ENCODE measurements at regions not wholly inside any gene's neighbourhood (a gene's known extent, or its start where the extent isn't known, plus 50 kb on each side); places are given as distances from the start of the nearest gene placed in this dataset.

- no peak for DNase-seq
Measured at GRCh38 chr4:26020881-26021280, 106.9 kb downstream of the SMIM20 start.

DNA sequence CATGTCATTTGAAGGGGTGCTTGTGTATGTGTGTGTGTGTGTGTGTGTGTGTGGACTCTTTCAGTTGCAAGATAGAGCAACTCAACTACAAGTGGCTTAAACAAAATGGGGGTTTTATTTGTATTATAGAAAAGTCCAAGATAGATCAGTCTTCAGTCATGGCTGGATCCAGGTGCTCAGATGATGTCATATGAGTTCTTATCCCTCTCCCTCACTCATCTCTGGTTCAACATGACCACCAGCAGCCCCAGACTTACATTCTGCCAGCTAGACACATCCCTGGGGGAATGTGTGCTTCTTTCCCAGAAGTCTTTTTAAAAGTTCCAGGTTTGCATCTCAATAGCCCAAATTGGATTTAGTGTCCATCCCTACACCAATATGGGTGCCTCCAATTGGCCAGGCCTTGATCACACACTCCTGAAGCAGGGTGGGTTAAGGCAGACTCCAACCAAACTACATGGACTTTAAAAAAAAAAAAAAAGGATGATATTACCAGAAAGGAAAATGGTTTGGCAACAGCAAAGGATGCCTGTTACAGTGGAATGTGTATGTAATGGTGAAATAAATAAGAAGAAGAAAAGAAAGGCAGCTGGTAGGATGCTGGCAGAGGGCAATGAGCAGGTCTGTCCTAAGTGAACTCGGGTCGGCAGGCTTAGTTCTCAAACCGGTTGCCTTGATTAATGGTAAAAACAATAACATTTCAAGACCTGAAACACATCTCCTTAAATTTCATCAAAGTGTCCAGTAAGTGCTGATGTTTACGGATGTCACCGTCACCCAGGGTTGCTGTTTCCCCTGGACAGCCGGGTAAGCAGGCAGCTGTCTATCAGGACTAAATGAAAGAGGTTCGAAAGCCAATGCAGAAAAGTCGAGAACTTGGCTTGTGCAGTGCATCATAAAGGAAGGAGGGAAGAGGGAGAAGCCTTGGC is 107.7 kb downstream of the SMIM20 start:
- no peak for DNase-seq

GRCh38 chr4:26022346-26023202 is 108.6 kb downstream of the SMIM20 start:
- DNase-seq, result peak; percentile 52

DNA sequence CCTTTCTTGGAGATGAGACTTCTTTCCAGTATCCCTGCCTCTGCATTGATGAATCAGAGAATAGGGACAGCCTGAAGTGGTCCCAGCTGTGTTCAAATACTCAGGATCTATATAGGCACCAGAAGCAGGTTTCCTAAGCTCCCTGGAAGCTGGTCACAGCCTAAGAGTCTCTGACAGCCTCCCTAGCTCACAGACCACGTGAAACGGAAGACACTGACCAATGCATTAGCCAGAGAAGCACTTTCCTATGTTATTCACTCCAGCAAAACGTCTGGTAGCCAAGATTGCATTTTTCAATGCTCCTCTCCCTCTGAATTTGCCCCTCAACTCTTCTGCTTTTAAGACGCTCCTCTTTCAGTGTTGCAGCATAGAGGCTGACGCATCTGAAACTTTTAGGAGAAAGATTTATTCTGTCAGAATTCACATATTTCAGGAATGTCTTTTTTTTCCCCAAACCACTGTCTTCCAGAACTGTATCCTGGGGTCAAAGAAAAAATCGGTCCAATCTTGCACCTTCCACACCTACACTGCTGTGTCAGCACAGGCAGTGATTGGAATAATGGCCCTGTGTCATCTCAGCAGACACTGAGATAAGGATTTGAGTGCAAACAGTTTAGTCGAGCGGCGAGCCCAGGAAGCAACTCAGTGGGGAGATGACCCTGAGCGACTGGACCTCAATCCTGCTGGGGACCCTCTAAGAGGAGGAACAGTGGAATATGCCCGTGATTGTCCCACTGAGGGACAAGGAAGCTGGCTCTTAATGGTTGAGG is 109.4 kb downstream of the SMIM20 start:
- no peak for DNase-seq

DNA sequence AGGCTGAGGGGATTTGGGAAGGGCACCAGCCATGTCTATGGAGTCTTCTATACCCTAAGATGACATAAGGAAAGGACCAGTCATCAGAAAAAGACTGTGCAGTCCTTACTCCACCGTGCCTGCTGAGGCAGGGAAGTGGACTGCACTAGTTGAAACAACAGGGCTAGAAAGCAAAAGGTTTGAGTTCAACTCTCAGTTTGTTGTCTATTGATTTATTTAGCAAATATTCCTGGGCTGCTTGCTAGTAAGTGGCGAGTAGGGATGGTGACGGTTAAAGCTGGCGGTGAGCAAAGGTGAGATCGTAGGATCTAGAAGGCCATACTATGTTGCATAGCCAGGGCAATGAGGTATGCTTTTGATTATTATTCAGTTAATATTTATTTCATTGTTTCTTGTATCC is 110.1 kb downstream of the SMIM20 start:
- no peak for DNase-seq

DNA sequence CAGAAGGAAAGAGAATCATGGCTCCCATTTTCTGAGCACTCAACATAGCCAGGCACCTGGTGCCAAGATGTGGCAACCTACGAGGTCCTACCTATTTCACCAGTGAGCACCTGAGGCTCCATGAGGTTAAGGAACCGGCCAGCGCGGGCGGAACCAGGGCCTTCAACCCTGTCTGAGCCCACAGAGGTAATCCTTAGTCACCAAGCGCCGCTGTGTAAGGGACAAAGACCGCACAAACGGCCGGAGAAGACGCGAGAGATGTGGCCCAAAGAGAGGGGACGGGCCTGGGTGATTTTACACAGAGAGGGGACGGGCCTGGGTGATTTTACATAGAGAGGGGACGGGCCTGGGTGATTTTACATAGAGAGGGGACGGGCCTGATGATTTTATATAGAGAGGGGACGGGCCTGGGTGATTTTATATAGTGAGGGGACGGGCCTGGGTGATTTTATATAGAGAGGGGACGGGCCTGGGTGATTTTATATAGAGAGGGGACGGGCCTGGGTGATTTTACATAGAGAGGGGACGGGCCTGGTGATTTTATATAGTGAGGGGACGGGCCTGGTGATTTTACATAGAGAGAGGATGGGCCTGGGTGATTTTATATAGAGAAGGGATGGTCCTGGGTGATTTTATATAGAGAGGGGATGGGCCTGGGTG is 114.2 kb downstream of the SMIM20 start:
- no peak for DNase-seq

- peak; percentile 24 for DNase-seq
Measured at GRCh38 chr4:26028793-26029567, 115.0 kb downstream of the SMIM20 start.

GRCh38 chr4:26029568-26030131 is 115.6 kb downstream of the SMIM20 start:
- no peak for DNase-seq

DNA sequence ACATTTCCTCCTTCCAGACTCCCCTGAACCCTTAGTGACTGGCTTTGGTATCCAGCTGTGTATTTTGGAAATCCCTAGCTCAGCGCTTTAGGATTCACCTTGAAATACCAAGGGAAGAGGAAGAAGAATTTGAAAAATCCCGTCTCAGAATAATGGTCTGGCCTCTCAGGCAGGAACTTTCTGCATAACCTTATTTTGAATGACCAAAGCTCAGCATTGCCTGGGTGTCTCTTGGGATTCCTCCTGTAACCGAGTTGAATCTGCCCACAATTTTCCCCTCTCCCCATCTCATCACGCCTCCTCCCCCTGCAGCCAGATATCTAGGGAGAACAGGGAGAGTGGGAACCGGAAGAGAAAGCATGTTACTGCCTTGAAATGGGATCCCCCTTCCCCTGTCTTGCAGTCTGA is 116.2 kb downstream of the SMIM20 start:
- DNase-seq, result no peak

- no peak for DNase-seq
Measured at GRCh38 chr4:26030780-26031179, 116.8 kb downstream of the SMIM20 start.

- no peak for DNase-seq
Measured at GRCh38 chr4:26031704-26032103, 117.7 kb downstream of the SMIM20 start.

DNA sequence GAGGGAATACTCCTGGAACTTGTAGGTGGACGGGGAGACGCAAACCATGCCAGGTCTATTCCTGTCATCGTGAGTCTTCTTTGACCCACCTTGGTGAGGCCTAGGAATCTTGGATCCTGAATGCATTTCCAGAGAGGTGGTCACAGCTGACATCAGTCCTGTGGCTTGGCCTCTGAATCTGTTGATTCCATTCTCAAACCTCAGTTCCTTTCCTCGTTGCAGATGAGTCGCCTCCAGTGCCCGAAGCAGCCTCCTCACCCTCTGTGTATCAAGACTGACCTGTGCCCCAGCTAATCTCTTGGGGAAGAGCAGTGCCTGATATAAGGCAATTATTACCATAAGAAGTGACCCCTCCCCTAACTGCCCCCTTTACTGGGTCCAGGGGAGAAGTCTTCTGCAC is 118.1 kb downstream of the SMIM20 start:
- DNase-seq, result no peak

GRCh38 chr4:26032630-26033317 is 118.8 kb downstream of the SMIM20 start:
- peak; percentile 42 for DNase-seq

DNA sequence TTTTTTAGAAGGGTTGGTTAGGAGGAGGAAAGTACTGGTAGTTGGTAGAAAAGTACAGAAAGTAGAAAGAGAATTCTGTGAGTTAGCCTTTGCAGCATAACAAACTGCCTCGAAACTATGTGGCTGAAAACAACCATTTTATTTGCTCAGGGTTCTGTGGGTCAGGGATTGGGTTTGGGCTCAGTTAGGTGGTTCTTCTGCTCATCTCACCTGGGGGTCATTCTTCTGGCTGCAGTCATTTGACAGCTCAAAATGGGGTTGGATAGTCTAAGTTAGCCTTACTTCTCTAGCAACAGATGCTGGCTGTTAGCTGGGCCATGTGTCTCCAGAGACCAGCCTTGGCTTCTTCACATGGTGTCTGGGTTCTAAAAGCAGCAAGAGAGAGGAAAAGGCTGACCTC is 119.4 kb downstream of the SMIM20 start:
- DNase-seq, result no peak

GRCh38 chr4:26034849-26035248 is 120.8 kb downstream of the SMIM20 start:
- DNase-seq, result no peak

DNA sequence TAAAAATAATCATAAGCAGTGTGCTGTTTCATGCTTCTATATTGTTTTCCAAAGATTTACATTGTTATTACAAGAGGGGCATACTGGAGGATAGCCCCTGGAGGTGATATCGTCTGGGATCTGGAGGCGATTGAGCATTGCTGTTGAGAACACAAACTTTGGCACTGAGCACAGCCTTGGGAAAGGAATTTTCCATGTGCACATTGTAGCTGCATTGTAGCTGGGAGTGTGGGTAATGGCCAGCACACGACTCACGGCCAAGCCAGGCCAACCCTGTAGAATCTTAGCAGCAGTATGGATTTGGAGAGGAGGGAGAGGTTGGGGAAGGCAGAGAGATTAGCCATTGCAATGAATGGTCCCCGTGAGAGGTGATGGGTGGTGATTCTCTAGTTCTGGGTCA is 121.9 kb downstream of the SMIM20 start:
- DNase-seq, result no peak

GRCh38 chr4:26039639-26040359 is 125.8 kb downstream of the SMIM20 start:
- no peak for DNase-seq

DNA sequence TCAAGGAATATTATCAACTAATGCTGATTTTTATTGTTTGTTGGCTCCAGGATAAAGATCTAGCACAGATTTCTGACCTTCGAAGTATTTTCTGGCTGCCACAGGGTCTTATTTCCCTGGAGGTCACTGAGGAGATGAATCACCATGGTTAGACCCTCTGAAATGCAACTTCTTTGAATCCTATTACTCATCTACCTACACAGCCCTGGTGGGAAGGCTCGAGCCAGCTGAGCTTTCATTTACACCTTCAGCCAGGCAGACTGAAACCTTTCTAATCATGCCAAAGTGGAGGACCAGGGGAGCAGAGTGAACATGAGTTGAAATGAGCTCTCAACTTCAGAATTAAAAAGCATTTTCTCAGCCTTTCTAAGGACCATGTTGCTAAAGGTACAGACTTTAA is 130.5 kb downstream of the SMIM20 start:
- no peak for DNase-seq

GRCh38 chr4:26044983-26045382 is 131.0 kb downstream of the SMIM20 start:
- DNase-seq, result no peak

DNA sequence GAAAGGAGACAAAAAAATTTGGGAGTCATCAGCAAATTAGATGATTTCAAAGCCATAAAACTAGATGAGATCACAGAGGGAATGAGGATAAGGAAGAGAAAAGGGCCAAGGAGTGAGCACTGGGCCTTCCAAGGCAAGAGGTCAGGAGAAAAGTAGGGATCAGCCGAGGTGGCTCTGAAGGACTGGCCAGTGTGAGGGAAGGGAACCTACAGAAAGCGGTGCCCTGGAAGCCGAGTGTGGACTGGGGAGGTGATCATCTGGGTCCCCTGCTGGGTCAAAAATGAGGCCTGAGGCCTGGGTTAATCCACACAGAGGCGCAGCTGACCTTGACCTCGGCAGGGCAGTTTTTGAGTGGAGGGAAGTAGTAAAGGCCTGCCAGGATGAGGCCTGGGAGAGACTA is 133.8 kb downstream of the SMIM20 start:
- no peak for DNase-seq
